ENCODE measurements at regions not wholly inside any gene's neighbourhood (a gene's known extent, or its start where the extent isn't known, plus 50 kb on each side); places are given as distances from the start of the nearest gene placed in this dataset.

DNA sequence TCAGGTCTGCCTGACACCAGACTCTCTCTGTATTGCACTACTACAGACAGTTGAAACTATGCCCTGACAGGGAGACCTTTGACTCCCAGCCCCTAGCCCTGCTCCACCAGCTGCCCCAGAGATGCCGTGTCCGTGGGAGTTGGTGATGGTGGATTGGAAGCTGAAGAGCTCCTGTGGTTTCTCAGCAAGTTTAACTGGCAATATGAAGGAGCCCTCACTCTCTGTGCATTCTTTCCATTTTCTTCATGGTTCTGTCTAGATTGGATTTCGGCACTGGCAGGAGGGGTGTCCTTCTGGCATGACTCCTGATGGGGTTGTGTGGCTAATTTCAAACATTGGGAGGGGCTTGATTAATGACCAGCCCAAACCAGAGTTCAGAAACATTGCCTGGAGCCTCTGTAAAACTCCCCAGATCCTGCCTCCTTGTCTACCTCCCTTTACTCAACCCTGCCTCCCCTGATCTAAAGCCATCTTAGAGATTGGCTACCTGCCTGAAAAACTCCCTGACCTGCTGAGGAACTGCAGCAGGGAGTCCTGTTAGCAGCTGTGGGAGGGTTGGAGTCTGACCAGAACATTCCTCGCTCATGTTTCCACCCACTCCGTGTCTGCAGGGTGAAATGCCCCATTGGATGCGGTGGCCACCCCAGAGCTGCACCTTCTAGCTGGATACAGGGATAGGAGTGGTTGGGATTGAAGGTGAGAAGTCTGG, 206.9 kb upstream of the SPRED2 start:
- no peak overlapping the region for H3K4me3 ChIP-seq (ENCODE audit: low read depth, low read length)
- DNase-seq (ENCODE audit: low read depth): no peak
- TF ChIP-seq MYC (IDR thresholded peaks at IDR 0.05; ENCODE audit: low read depth, low read length): no peak
- TF ChIP-seq CTCF (IDR thresholded peaks at IDR 0.05; ENCODE audit: low read depth, low read length): no peak
- no peak for TF ChIP-seq POLR2A (IDR thresholded peaks at IDR 0.05; ENCODE audit: extremely low read depth, insufficient read length)
- no peak for TF ChIP-seq MAX (IDR thresholded peaks at IDR 0.05; ENCODE audit: low read depth, low read length)

- no peak overlapping the region for H3K4me3 ChIP-seq (ENCODE audit: low read depth, low read length)
- DNase-seq (ENCODE audit: low read depth): peak; percentile 70
- TF ChIP-seq MAX (IDR thresholded peaks at IDR 0.05; ENCODE audit: low read depth, low read length): no peak
- no peak for TF ChIP-seq MYC (IDR thresholded peaks at IDR 0.05; ENCODE audit: low read depth, low read length)
- peak; percentile 49 for TF ChIP-seq CTCF (IDR thresholded peaks at IDR 0.05; ENCODE audit: low read depth, low read length)
- no peak for TF ChIP-seq POLR2A (IDR thresholded peaks at IDR 0.05; ENCODE audit: extremely low read depth, insufficient read length)
These were observed 206.0 kb upstream of the SPRED2 start for GRCh38 chr2:65638443-65638842.

GRCh38 chr2:65636813-65637483, 204.5 kb upstream of the SPRED2 start:
- TF ChIP-seq CTCF (IDR thresholded peaks at IDR 0.05; ENCODE audit: low read depth, low read length) (no peak), POLR2A (IDR thresholded peaks at IDR 0.05; ENCODE audit: extremely low read depth, insufficient read length) (no peak), MAX (IDR thresholded peaks at IDR 0.05; ENCODE audit: low read depth, low read length) (no peak), MYC (IDR thresholded peaks at IDR 0.05; ENCODE audit: low read depth, low read length) (no peak)
- H3K4me3 ChIP-seq (ENCODE audit: low read depth, low read length): no peak overlapping the region
- DNase-seq (ENCODE audit: low read depth): no peak

DNA sequence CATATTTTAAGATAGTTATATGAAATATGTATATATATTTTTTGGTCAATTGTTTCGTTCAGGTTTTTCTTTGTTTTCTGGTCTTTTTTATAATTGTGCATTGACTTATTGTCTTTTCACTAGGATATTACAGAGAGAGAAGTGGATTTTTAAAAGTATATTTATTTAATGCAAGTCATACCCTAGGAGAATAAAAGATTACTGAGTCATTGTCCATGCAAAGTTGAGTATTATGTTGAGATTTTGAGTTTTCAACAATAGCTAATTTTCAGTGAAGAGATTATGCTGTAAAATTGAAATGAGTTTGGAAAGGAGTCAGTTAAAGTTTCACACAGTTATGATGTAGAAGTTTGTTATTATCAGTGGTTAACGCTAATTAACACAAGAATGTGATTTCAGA, 203.6 kb upstream of the SPRED2 start:
- H3K4me3 ChIP-seq (ENCODE audit: low read depth, low read length): no peak overlapping the region
- DNase-seq (ENCODE audit: low read depth): no peak
- TF ChIP-seq MYC (IDR thresholded peaks at IDR 0.05; ENCODE audit: low read depth, low read length) (no peak), POLR2A (IDR thresholded peaks at IDR 0.05; ENCODE audit: extremely low read depth, insufficient read length) (no peak), MAX (IDR thresholded peaks at IDR 0.05; ENCODE audit: low read depth, low read length) (no peak), CTCF (IDR thresholded peaks at IDR 0.05; ENCODE audit: low read depth, low read length) (no peak)

GRCh38 chr2:65634304-65634703, 201.9 kb upstream of the SPRED2 start:
- no peak for DNase-seq (ENCODE audit: low read depth)
- TF ChIP-seq MYC (IDR thresholded peaks at IDR 0.05; ENCODE audit: low read depth, low read length): no peak
- no peak for TF ChIP-seq POLR2A (IDR thresholded peaks at IDR 0.05; ENCODE audit: extremely low read depth, insufficient read length)
- no peak for TF ChIP-seq CTCF (IDR thresholded peaks at IDR 0.05; ENCODE audit: low read depth, low read length)
- no peak for TF ChIP-seq MAX (IDR thresholded peaks at IDR 0.05; ENCODE audit: low read depth, low read length)
- no peak overlapping the region for H3K4me3 ChIP-seq (ENCODE audit: low read depth, low read length)

Measured in NB4 (cell line).